GM23248 (cell line): ENCODE measurements at regions not wholly inside any gene's neighbourhood (a gene's known extent, or its start where the extent isn't known, plus 50 kb on each side); places are given as distances from the start of the nearest gene placed in this dataset.

Source experiments
- EZH2 ChIP-seq: fragments of 200-600 bp; sonication (generic); IDR thresholded peaks from 2 replicates; pipeline ENCODE4 v1.6.1; 2018; ENCODE audit warnings: antibody characterized with exemption, mild to moderate bottlenecking; ENCODE audit not compliant: insufficient read depth, poor library complexity, severe bottlenecking
- EZH2phosphoT487 ChIP-seq: fragments of 200-600 bp; sonication (generic); IDR thresholded peaks from 2 replicates; pipeline ENCODE4 v1.6.1; 2018; ENCODE audit warnings: antibody characterized with exemption, moderate library complexity, mild to moderate bottlenecking, low read depth; ENCODE audit not compliant: insufficient read depth

GRCh38 chr11:46216019-46216764 lies 61.3 kb upstream of the CREB3L1 start:
- TF ChIP-seq EZH2 (no peak), EZH2phosphoT487 (no peak)
